ENCODE measurements at regions not wholly inside any gene's neighbourhood (a gene's known extent, or its start where the extent isn't known, plus 50 kb on each side); places are given as distances from the start of the nearest gene placed in this dataset.

- no peak for DNase-seq
Observed at GRCh38 chr2:128681507-128681906, 362.8 kb upstream of the HS6ST1 start.

- DNase-seq, result no peak
Observed at GRCh38 chr2:128682266-128682665, 363.6 kb upstream of the HS6ST1 start.

- no peak for DNase-seq
Observed at GRCh38 chr2:128682729-128683284, 364.1 kb upstream of the HS6ST1 start.

GRCh38 chr2:128684523-128684922 is 365.9 kb upstream of the HS6ST1 start:
- no peak for DNase-seq

GRCh38 chr2:128685841-128686496 is 367.3 kb upstream of the HS6ST1 start:
- no peak for DNase-seq

GRCh38 chr2:128686497-128686859 is 367.8 kb upstream of the HS6ST1 start:
- DNase-seq, result no peak

GRCh38 chr2:128686881-128687555 is 368.4 kb upstream of the HS6ST1 start:
- DNase-seq, result no peak

- no peak for DNase-seq
Observed at GRCh38 chr2:128687565-128687964, 368.9 kb upstream of the HS6ST1 start.

GRCh38 chr2:128689971-128690370 is 371.3 kb upstream of the HS6ST1 start:
- DNase-seq, result no peak

- DNase-seq, result no peak
Observed at GRCh38 chr2:128690431-128690830, 371.8 kb upstream of the HS6ST1 start.

- DNase-seq, result no peak
Observed at GRCh38 chr2:128690869-128691268, 372.2 kb upstream of the HS6ST1 start.

GRCh38 chr2:128691526-128691925 is 372.9 kb upstream of the HS6ST1 start:
- DNase-seq, result no peak

GRCh38 chr2:128692895-128693742 is 374.5 kb upstream of the HS6ST1 start:
- DNase-seq, result no peak

GRCh38 chr2:128693743-128694029 is 375.0 kb upstream of the HS6ST1 start:
- DNase-seq, result no peak

GRCh38 chr2:128695646-128696220 is 377.1 kb upstream of the HS6ST1 start:
- no peak for DNase-seq

- no peak for DNase-seq
Observed at GRCh38 chr2:128696421-128696820, 377.8 kb upstream of the HS6ST1 start.

GRCh38 chr2:128701418-128701817 is 382.8 kb upstream of the HS6ST1 start:
- no peak for DNase-seq

- DNase-seq, result no peak
Observed at GRCh38 chr2:128702616-128703015, 383.9 kb upstream of the HS6ST1 start.

GRCh38 chr2:128708106-128708816 is 389.6 kb upstream of the HS6ST1 start:
- DNase-seq, result no peak

- no peak for DNase-seq
Observed at GRCh38 chr2:128710242-128710641, 391.6 kb upstream of the HS6ST1 start.

- DNase-seq, result no peak
Observed at GRCh38 chr2:128710729-128711128, 392.1 kb upstream of the HS6ST1 start.

- DNase-seq, result no peak
Observed at GRCh38 chr2:128714285-128714684, 395.6 kb upstream of the HS6ST1 start.

- DNase-seq, result no peak
Observed at GRCh38 chr2:128714851-128715312, 396.2 kb upstream of the HS6ST1 start.
